ENCODE measurements at regions not wholly inside any gene's neighbourhood (a gene's known extent, or its start where the extent isn't known, plus 50 kb on each side); places are given as distances from the start of the nearest gene placed in this dataset.

DNA sequence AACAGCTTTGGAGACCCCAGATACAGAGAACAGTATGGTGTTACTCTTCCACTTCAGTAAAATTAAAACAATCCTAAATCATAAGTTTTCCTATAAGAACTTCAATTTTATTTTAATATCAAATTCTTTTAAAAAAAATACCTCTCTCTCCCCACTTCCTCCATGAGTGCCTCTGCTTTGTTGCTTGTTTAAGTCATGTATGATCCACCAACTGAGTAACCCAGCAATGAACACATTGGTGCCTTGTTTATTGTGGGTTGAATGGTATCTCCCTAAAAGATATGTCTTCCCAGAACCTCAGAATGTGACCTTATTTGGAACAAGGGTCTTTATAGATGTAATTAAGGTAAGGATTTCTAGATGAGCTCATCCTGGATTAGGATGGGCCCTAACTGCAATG is 143.5 kb upstream of the EGLN3 start:
- no peak overlapping the region for H3K4me3 ChIP-seq (ENCODE audit: low read depth, low read length)
- DNase-seq (ENCODE audit: low read depth): no peak
- in situ Hi-C loops (cut with HindIII; ENCODE audit: low sequenced_read_pairs): no loop called here
- TF ChIP-seq, protein P1, sequence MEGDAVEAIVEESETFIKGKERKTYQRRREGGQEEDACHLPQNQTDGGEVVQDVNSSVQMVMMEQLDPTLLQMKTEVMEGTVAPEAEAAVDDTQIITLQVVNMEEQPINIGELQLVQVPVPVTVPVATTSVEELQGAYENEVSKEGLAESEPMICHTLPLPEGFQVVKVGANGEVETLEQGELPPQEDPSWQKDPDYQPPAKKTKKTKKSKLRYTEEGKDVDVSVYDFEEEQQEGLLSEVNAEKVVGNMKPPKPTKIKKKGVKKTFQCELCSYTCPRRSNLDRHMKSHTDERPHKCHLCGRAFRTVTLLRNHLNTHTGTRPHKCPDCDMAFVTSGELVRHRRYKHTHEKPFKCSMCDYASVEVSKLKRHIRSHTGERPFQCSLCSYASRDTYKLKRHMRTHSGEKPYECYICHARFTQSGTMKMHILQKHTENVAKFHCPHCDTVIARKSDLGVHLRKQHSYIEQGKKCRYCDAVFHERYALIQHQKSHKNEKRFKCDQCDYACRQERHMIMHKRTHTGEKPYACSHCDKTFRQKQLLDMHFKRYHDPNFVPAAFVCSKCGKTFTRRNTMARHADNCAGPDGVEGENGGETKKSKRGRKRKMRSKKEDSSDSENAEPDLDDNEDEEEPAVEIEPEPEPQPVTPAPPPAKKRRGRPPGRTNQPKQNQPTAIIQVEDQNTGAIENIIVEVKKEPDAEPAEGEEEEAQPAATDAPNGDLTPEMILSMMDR (IDR thresholded peaks at IDR 0.05; ENCODE audit: low read depth, low read length, missing control alignments): no peak

- H3K4me3 ChIP-seq (ENCODE audit: low read depth, low read length): no peak overlapping the region
- TF ChIP-seq, protein P1 (IDR thresholded peaks at IDR 0.05; ENCODE audit: low read depth, low read length, missing control alignments): no peak
- no peak for DNase-seq (ENCODE audit: low read depth)
- in situ Hi-C loops (cut with HindIII; ENCODE audit: low sequenced_read_pairs): no loop called here
Measured at GRCh38 chr14:34093883-34094282, 143.0 kb upstream of the EGLN3 start.

GRCh38 chr14:34090451-34090850 is 139.6 kb upstream of the EGLN3 start:
- no peak for DNase-seq (ENCODE audit: low read depth)
- TF ChIP-seq, protein P1 (IDR thresholded peaks at IDR 0.05; ENCODE audit: low read depth, low read length, missing control alignments): no peak
- no peak overlapping the region for H3K4me3 ChIP-seq (ENCODE audit: low read depth, low read length)
- in situ Hi-C loops (cut with HindIII; ENCODE audit: low sequenced_read_pairs): no loop called here

- H3K4me3 ChIP-seq (ENCODE audit: low read depth, low read length): no peak overlapping the region
- in situ Hi-C loops (cut with HindIII; ENCODE audit: low sequenced_read_pairs): no loop called here
- no peak for DNase-seq (ENCODE audit: low read depth)
- TF ChIP-seq, protein P1 (IDR thresholded peaks at IDR 0.05; ENCODE audit: low read depth, low read length, missing control alignments): no peak
Measured at GRCh38 chr14:34088914-34089313, 138.0 kb upstream of the EGLN3 start.

GRCh38 chr14:34087571-34087970 is 136.7 kb upstream of the EGLN3 start:
- in situ Hi-C loops (cut with HindIII; ENCODE audit: low sequenced_read_pairs): no loop called here
- DNase-seq (ENCODE audit: low read depth): no peak
- no peak overlapping the region for H3K4me3 ChIP-seq (ENCODE audit: low read depth, low read length)
- TF ChIP-seq, protein P1 (IDR thresholded peaks at IDR 0.05; ENCODE audit: low read depth, low read length, missing control alignments): no peak

- no peak for DNase-seq (ENCODE audit: low read depth)
- TF ChIP-seq, protein P1 (IDR thresholded peaks at IDR 0.05; ENCODE audit: low read depth, low read length, missing control alignments): no peak
- no peak overlapping the region for H3K4me3 ChIP-seq (ENCODE audit: low read depth, low read length)
- in situ Hi-C loops (cut with HindIII; ENCODE audit: low sequenced_read_pairs): no loop called here
Measured at GRCh38 chr14:34086223-34086757, 135.4 kb upstream of the EGLN3 start.

- DNase-seq (ENCODE audit: low read depth): no peak
- in situ Hi-C loops (cut with HindIII; ENCODE audit: low sequenced_read_pairs): no loop called here
Measured at GRCh38 chr14:34085695-34086094, 134.8 kb upstream of the EGLN3 start.

More at GRCh38 chr14:34085695-34086094, 134.8 kb upstream of the EGLN3 start:
- TF ChIP-seq, protein P1 (IDR thresholded peaks at IDR 0.05; ENCODE audit: low read depth, low read length, missing control alignments): no peak
- H3K4me3 ChIP-seq (ENCODE audit: low read depth, low read length): no peak overlapping the region
